Keratinocyte (primary cell): ENCODE measurements at regions not wholly inside any gene's neighbourhood (a gene's known extent, or its start where the extent isn't known, plus 50 kb on each side); places are given as distances from the start of the nearest gene placed in this dataset.

ENCODE experiments used
- CTCF ChIP-seq, 3 experiments: IDR thresholded peaks in 1 of 3; conservative IDR thresholded peaks in 1 of 3; optimal IDR thresholded peaks in 1 of 3; 2 replicates in 2 of 3; 3 replicates in 1 of 3; pipeline versions ENCODE3 to v1.5.1; 2011; ENCODE audit warnings: low read length in 3 of 3, mild to moderate bottlenecking in 3 of 3, moderate library complexity in 2 of 3, control low read depth in 1 of 3, inconsistent platforms in 1 of 3; ENCODE audit not compliant: insufficient read depth in 2 of 3; ENCODE audit errors: extremely low read depth in 1 of 3
- EZH2 ChIP-seq: IDR thresholded peaks from one replicate; pipeline ENCODE4 v1.6.1; 2012; ENCODE audit warnings: inconsistent platforms, mild to moderate bottlenecking, low read length, moderate library complexity

- TF ChIP-seq EZH2 (no peak), CTCF (optimal IDR thresholded peaks at IDR 0.05 in 1 of 3, IDR thresholded peaks at IDR 0.05 in 1 of 3, conservative IDR thresholded peaks at IDR 0.05 in 1 of 3; ENCODE audit: extremely low read depth in 1 of 3, insufficient read depth in 2 of 3, low read length in 3 of 3) (no peak)
These were observed 484.8 kb upstream of the NETO1 start for GRCh38 chr18:73352546-73352945.
